IMR-90 (cell line): ENCODE measurements at regions not wholly inside any gene's neighbourhood (a gene's known extent, or its start where the extent isn't known, plus 50 kb on each side); places are given as distances from the start of the nearest gene placed in this dataset.

Experiments used
- ATAC-seq: fragments of 200-7000 bp; cut with Tn5 transposase; 2 replicates; pipeline ENCODE4 v1.9.1; 2020; ENCODE audit warnings: low read depth, mild to moderate bottlenecking, moderate library complexity
- BruUV-seq: library from RNA; stranded (reverse); fragments of 400-500 nt; replicated peaks from 2 replicates; lab custom pipeline; 2021; lab: Mats Ljungman, UMichigan
- CTCF ChIA-PET: fragments of 300-600 bp; formaldehyde crosslinking; extraction: SDS; loops from one replicate; lab custom pipeline; 2021; ENCODE audit warnings: antibody characterized with exemption; lab: Yijun Ruan, JAX
- POLR2A ChIA-PET: fragments of 300-600 bp; sonication (Branson Sonifier 250); formaldehyde crosslinking; loops from one replicate; lab custom pipeline; 2022; ENCODE audit warnings: antibody characterized with exemption; ENCODE audit not compliant: unreplicated experiment; lab: Charles Lee
- DNase-seq: peaks from one replicate; pipeline ENCODE4 v3.0.0; 2013
- H2AFZ ChIP-seq: replicated peaks from 2 replicates; pipeline ENCODE3; 2013; ENCODE audit warnings: low read length, mild to moderate bottlenecking; ENCODE audit not compliant: poor library complexity
- H2AK5ac ChIP-seq: 2 replicates; pipeline ENCODE4 v1.6.1; 2013; ENCODE audit warnings: low read depth, low read length, inconsistent platforms
- H2AK9ac ChIP-seq: replicated peaks from 2 replicates; pipeline ENCODE3; 2013; ENCODE audit warnings: mild to moderate bottlenecking, low read depth, low read length, moderate library complexity; ENCODE audit not compliant: poor library complexity
- H2BK120ac ChIP-seq: 2 replicates; pipeline ENCODE4 v1.6.1; 2013; ENCODE audit warnings: low read depth, low read length, inconsistent platforms
- H2BK15ac ChIP-seq: 3 replicates; pipeline ENCODE4 v1.6.1; 2013; ENCODE audit warnings: low read depth, low read length, inconsistent platforms
- H2BK20ac ChIP-seq: 2 replicates; pipeline ENCODE4 v1.6.1; 2013; ENCODE audit warnings: low read depth, mild to moderate bottlenecking, inconsistent platforms, low read length, moderate library complexity
- H2BK5ac ChIP-seq: 2 replicates; pipeline ENCODE4 v1.6.1; 2013; ENCODE audit warnings: mild to moderate bottlenecking, low read depth, low read length, inconsistent platforms; ENCODE audit not compliant: poor library complexity, severe bottlenecking
- H3K14ac ChIP-seq: replicated peaks from 2 replicates; pipeline ENCODE4 v1.6.1; 2013; ENCODE audit warnings: low read depth, low read length, inconsistent platforms
- H3K18ac ChIP-seq: 2 replicates; pipeline ENCODE4 v1.6.1; 2013; ENCODE audit warnings: low read depth, low read length, control low read depth
- H3K23ac ChIP-seq: 2 replicates; pipeline ENCODE4 v1.6.1; 2013; ENCODE audit warnings: low read depth, low read length, inconsistent platforms
- H3K27ac ChIP-seq: 2 replicates; pipeline ENCODE4 v1.5.1; 2013; ENCODE audit warnings: mild to moderate bottlenecking, control low read depth, low read length; ENCODE audit not compliant: insufficient read depth
- H3K27me3 ChIP-seq: 2 replicates; pipeline ENCODE4 v1.6.1; 2013; ENCODE audit warnings: low read length; ENCODE audit not compliant: control insufficient read depth, insufficient read depth
- H3K36me3 ChIP-seq: 2 replicates; pipeline ENCODE4 v1.6.1; 2013; ENCODE audit warnings: low read length, mixed read lengths; ENCODE audit not compliant: control insufficient read depth, insufficient read depth
- H3K4ac ChIP-seq: 2 replicates; pipeline ENCODE4 v1.6.1; 2013; ENCODE audit warnings: low read depth, low read length, inconsistent platforms
- H3K4me1 ChIP-seq: 2 replicates; pipeline ENCODE4 v1.6.1; 2013; ENCODE audit warnings: low read length, mixed read lengths; ENCODE audit not compliant: control insufficient read depth, insufficient read depth
- H3K4me2 ChIP-seq: 2 replicates; pipeline ENCODE4 v1.6.1; 2013; ENCODE audit warnings: low read depth, mild to moderate bottlenecking, control low read depth, low read length, moderate library complexity
- H3K4me3 ChIP-seq: 2 replicates; pipeline ENCODE4 v1.5.1; 2013; ENCODE audit warnings: low read depth, mild to moderate bottlenecking, control low read depth, low read length, moderate library complexity; ENCODE audit not compliant: insufficient read depth
- H3K56ac ChIP-seq: 2 replicates; pipeline ENCODE4 v1.6.1; 2013; ENCODE audit warnings: low read length, inconsistent platforms; ENCODE audit not compliant: insufficient read depth; ENCODE audit errors: extremely low read depth
- H3K79me1 ChIP-seq, 2 experiments: 2 replicates each; pipeline ENCODE4 v1.6.1; 2013; ENCODE audit warnings: low read length in 2 of 2, inconsistent platforms in 1 of 2, low read depth in 1 of 2
- H3K9ac ChIP-seq: 2 replicates; pipeline ENCODE4 v1.6.1; 2013; ENCODE audit warnings: low read depth, low read length, control low read depth
- H3K9me1 ChIP-seq: 2 replicates; pipeline ENCODE4 v1.6.1; 2013; ENCODE audit warnings: low read length, inconsistent platforms; ENCODE audit not compliant: insufficient read depth
- H3K9me3 ChIP-seq: 2 replicates; pipeline ENCODE4 v1.6.1; 2013; ENCODE audit warnings: low read length; ENCODE audit not compliant: control insufficient read depth, insufficient read depth
- H4K20me1 ChIP-seq: 2 replicates; pipeline ENCODE4 v1.6.1; 2013; ENCODE audit warnings: low read length, inconsistent platforms; ENCODE audit not compliant: insufficient read depth
- H4K5ac ChIP-seq: 2 replicates; pipeline ENCODE4 v1.6.1; 2013; ENCODE audit warnings: mild to moderate bottlenecking, low read depth, low read length, control low read depth
- H4K8ac ChIP-seq, 2 experiments: 2 replicates each; pipeline ENCODE4 v1.6.1; 2013; ENCODE audit warnings: low read depth in 2 of 2, low read length in 2 of 2, control low read depth in 1 of 2, inconsistent platforms in 1 of 2
- H4K91ac ChIP-seq: 2 replicates; pipeline ENCODE4 v1.6.1; 2013; ENCODE audit warnings: low read depth, low read length, inconsistent platforms; ENCODE audit not compliant: insufficient read depth
- BHLHE40 ChIP-seq: fragments of 150-350 bp; IDR thresholded peaks from 2 replicates; pipeline ENCODE4 v1.6.1; 2016; ENCODE audit warnings: mild to moderate bottlenecking, low read depth, low read length
- CEBPB ChIP-seq: IDR thresholded peaks from 2 replicates; pipeline ENCODE4 v1.6.1; 2012; ENCODE audit warnings: low read depth, low read length, improper control_type of control experiment
- FOS ChIP-seq: fragments of 150-350 bp; IDR thresholded peaks from 2 replicates; pipeline ENCODE4 v1.6.1; 2016; ENCODE audit warnings: low read depth, low read length
- MAFK ChIP-seq: IDR thresholded peaks from 2 replicates; pipeline ENCODE4 v1.6.1; 2012; ENCODE audit warnings: low read depth, low read length, improper control_type of control experiment
- SMC3 ChIP-seq: fragments of 150-350 bp; IDR thresholded peaks from 2 replicates; pipeline ENCODE4 v1.6.1; 2016; ENCODE audit warnings: low read depth, mild to moderate bottlenecking, antibody characterized with exemption, low read length, moderate library complexity
- WGBS, 2 experiments: methylation state at CpG; one replicate each; pipeline versions ENCODE4 v1.1.5 to v1.1.7; 2013; ENCODE audit warnings: missing lambda C conversion rate in 2 of 2; ENCODE audit not compliant: insufficient read length in 1 of 2; ENCODE audit errors: extremely low coverage in 2 of 2; 5-methylcytosine and 5-hydroxymethylcytosine counted together
- dilution Hi-C: fragments of 300-500 bp; cut with HindIII; formaldehyde crosslinking; loops from one replicate; pipeline ENCODE4 v1.14.3; 2018; ENCODE audit warnings: low sequenced_read_pairs; ENCODE audit not compliant: unreplicated experiment
- in situ Hi-C: fragments of 300-500 bp; cut with MboI; formaldehyde crosslinking; loops from 3 replicates; pipeline ENCODE4 v1.14.3; 2019; ENCODE audit warnings: low sequenced_read_pairs, inconsistent platforms, mixed read lengths
- intact Hi-C: fragments of 100-400 bp; cut with micrococcal nuclease; formaldehyde crosslinking; loops from 2 replicates; pipeline ENCODE4 v1.10.0; 2022

DNA sequence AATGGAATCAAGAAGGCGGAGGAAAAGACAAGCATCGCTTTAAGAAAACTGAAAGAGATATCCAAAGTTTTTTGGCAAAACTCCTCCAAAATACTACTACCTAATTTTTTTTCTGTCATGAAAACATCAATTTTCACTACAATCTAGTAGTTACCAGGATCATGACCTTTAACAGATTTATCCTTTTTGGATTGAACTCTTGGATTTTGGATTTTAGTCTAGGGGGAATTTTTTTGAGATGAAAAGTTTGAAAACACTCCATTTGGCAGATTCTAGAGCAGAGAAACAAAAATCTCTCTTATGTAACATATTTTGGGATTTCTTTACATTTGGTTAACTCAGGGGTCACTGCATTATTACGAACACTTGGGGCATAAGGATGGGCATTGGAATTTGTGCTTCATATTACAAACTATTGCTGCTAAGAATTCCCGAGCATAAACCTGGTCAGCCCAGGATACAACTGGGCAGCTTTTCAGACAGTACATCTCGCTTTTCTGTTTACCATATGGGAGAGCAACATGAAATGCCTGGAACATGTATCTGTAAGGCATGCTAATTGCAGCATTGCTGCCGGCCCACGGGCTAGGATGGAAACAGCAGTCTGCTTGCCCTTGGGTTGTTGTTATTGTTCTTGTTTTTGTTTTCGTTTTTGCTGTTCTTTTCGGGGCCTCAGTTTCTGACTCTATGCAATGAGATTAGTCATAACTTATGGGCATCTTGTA lies 264.3 kb downstream of the RHOU start:
- no peak overlapping the region for H3K4ac ChIP-seq
- no peak overlapping the region for H3K56ac ChIP-seq
- no peaks in the 10 kb centered on the region; the same call in 1 of the 2 replicates for H3K27me3 ChIP-seq
- ATAC-seq = peak; percentile 51
- no peak overlapping the region for H3K18ac ChIP-seq
- H2AK5ac ChIP-seq = no peak overlapping the region
- H3K9me1 ChIP-seq = no peaks in the 10 kb centered on the region
- no peak overlapping the region for H2BK15ac ChIP-seq
- H2BK5ac ChIP-seq = no peak overlapping the region
- H4K20me1 ChIP-seq = no peaks in the 10 kb centered on the region
- intact Hi-C loops = no loop called here
- H3K79me1 ChIP-seq = no peaks in the 10 kb centered on the region
- H3K14ac ChIP-seq = no peak overlapping the region
- H3K9ac ChIP-seq = no peak overlapping the region
- H4K5ac ChIP-seq = no peak overlapping the region
- peaks cover 1% of the 10 kb centered on the region; the same call in 1 of the 2 replicates for H3K4me1 ChIP-seq
- no peak overlapping the region for H2AK9ac ChIP-seq
- BruUV-seq = no TSS peak
- in situ Hi-C loops = no loop called here
- dilution Hi-C loops = no loop called here
- no peaks in the 10 kb centered on the region for H3K9me3 ChIP-seq
- no peak overlapping the region for H4K91ac ChIP-seq
- ChIA-PET CTCF (no interaction called here), POLR2A (no interaction called here)
- no peak overlapping the region for H3K27ac ChIP-seq
- H2BK20ac ChIP-seq = no peak overlapping the region
- H4K8ac ChIP-seq = no peak overlapping the region
- no peak for DNase-seq
- 66% methylated on average over 4 of the region's 9 CpGs; no CpG with 5 or more reads in 1 of the 2 experiments for WGBS, 2 experiments
- TF ChIP-seq MAFK (no peak), SMC3 (no peak), CEBPB (no peak), BHLHE40 (no peak), FOS (no peak)
- H3K23ac ChIP-seq = no peak overlapping the region
- no peak overlapping the region for H3K4me3 ChIP-seq
- no peak overlapping the region for H2BK120ac ChIP-seq
- H3K36me3 ChIP-seq = no peaks in the 10 kb centered on the region
- no peak overlapping the region for H2AFZ ChIP-seq
- no peak overlapping the region; the same call in 1 of the 2 replicates for H3K4me2 ChIP-seq
